GM21786 (cell line): ENCODE measurements at regions not wholly inside any gene's neighbourhood (a gene's known extent, or its start where the extent isn't known, plus 50 kb on each side); places are given as distances from the start of the nearest gene placed in this dataset.
"Not testable (repeated sequence)": the region's sequence is repeated elsewhere in the genome, so short reads cannot be mapped to it uniquely, and the experiment has no call there.

ENCODE experiments used
- ATAC-seq: cut with Tn5 transposase; IDR thresholded peaks from one replicate; pipeline ENCODE4 v1.9.1; 2021; ENCODE audit not compliant: unreplicated experiment

DNA sequence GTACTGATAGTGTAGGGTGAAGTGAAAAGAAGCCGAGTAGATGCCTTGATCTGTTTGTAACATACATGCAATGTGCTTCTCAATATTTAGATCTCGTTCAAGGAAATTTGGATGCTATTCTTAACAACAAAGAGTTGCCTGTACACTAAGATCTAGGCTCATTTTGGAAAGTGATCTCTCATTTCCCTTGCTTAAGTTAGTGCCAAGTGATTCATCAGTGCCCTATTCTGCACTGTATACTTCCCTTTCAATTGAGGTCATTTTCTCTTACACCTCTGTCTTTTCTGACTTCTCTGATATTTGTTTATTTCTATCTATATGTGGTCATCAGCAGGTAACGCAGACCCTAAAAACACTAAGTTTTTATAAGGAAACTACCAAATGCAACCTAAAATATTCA is 528.6 kb upstream of the PTPRD start:
- no peak for ATAC-seq

GRCh38 chr9:11142965-11143738 is 530.4 kb upstream of the PTPRD start:
- ATAC-seq, result no peak

DNA sequence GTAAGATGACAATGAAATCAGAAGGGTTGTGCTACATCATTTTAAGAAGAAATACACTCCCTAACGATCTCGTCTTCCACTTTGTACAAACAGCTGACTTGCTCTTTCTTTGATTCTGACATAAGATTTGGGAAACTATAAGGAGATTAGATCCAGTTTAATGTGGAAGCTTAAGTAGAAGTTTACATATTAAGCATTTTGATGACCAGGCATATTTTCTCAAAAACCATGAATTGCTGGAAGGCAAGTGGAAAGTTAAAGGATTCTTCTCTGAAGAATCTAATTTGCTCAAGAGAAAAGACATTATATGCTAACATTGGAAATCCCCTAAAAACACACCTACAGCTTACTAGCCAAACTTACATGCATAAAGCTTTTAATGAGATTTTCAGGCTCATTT is 531.9 kb upstream of the PTPRD start:
- ATAC-seq, result no peak

DNA sequence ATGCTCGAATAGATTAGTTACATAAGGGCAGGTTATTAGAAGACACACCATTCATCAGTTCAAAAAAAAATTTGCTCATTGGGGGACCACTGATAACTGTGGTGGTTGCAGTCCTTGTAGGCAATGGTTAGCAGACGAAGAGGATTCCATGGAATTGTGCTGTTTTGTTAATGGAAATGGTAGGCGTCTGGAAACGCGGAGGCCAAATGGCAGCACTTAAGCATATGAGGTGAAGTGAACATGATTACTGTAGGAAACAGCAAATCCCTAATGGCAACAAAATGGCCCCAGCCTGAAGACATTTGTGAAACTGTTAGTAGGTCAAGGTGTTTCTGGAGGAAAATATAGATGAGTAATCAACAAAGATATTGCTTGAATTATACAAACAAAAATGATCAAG is 535.4 kb upstream of the PTPRD start:
- no peak for ATAC-seq

- ATAC-seq, result no peak
Measured at GRCh38 chr9:11149065-11149464, 536.3 kb upstream of the PTPRD start.

- ATAC-seq, result no peak
Measured at GRCh38 chr9:11158063-11158462, 545.3 kb upstream of the PTPRD start.

DNA sequence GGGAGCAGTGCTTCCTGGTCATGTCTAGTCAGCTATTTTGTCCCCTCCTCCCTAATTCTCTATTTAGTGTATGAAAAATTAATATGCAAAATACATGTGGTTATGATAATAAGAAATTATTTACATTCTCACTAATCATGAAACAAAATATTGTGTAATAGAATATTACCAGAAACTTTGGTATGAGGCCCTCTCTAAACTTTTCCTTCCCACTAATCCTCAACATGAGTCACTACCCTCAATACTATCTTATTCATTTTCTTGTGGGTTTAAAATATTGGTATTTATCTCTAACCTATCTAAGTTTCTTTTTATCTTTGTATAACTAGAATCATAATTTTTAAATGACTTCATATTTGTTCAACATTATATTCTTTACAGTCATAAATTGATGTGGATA is 545.9 kb upstream of the PTPRD start:
- no peak for ATAC-seq

GRCh38 chr9:11159318-11159862 is 546.6 kb upstream of the PTPRD start:
- ATAC-seq, result no peak

- ATAC-seq, result no peak
Measured at GRCh38 chr9:11163843-11164242, 551.0 kb upstream of the PTPRD start.

- ATAC-seq, result no peak
Measured at GRCh38 chr9:11182001-11182400, 569.2 kb upstream of the PTPRD start.

- no peak for ATAC-seq
Measured at GRCh38 chr9:11190719-11191118, 577.9 kb upstream of the PTPRD start.

- ATAC-seq, result no peak
Measured at GRCh38 chr9:11192993-11193392, 580.2 kb upstream of the PTPRD start.

GRCh38 chr9:11194246-11194645 is 581.4 kb upstream of the PTPRD start:
- no peak for ATAC-seq

GRCh38 chr9:11196840-11197365 is 584.1 kb upstream of the PTPRD start:
- ATAC-seq, result not testable (repeated sequence)

DNA sequence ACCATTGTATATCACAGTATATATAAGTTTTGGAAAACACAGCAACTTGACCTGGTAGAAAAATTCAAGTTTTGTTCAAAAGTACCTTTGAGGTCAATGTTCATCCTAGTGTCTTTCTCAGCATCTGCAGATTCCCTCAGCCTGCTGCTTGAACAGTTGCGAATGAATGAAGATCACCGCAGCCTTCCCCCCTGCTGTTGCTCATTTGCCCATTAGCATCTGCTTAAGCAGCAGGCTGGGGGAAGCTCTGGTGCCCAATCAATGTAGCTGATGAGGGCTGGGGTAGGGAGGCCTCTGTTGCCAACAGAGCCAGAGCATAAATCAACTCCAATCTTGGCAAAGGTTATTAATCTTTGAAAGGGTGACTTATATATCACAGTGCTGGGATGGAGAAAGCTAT is 586.5 kb upstream of the PTPRD start:
- no peak for ATAC-seq

GRCh38 chr9:11204521-11204920 is 591.7 kb upstream of the PTPRD start:
- ATAC-seq, result no peak

DNA sequence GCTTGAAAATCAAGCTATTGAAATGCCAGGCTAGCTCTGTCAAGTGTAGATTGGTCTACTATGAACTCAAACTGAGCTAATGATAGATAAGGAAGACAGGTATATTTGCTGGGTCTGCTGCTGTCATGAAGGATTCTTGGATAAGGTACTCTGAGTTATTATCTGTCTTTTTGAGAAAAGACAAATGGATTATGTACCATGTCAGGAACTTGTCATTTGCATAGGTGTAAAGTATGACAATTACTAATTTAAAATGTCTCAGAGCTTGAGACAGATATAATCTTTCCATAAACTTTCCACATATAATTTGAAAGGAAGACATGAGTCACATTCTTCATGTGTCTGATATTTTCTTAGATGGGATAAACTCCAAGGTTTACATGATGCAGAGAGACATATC is 594.1 kb upstream of the PTPRD start:
- no peak for ATAC-seq

DNA sequence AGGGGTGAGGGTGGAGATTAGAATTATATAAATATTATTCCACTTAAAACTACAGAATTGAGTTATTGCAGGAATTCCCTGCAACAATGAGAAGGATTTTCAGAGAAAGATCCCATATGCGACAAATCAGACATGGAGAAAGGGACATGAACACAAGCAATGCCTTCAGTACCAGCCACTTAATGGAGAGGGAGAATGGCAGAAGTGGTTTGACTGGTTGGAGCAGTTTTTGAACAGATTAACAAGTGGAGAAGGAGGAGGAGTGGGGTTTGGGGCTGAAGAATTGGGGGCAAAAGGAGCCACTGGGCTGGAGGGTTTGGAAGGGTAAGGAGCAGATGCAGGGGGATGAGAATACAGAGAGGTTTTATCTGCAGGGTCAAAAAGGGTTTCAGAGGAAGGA is 620.9 kb upstream of the PTPRD start:
- no peak for ATAC-seq

GRCh38 chr9:11235061-11235460 is 622.3 kb upstream of the PTPRD start:
- no peak for ATAC-seq

GRCh38 chr9:11241779-11242178 is 629.0 kb upstream of the PTPRD start:
- ATAC-seq, result no peak

GRCh38 chr9:11257992-11258391 is 645.2 kb upstream of the PTPRD start:
- no peak for ATAC-seq

GRCh38 chr9:11269036-11269435 is 656.2 kb upstream of the PTPRD start:
- no peak for ATAC-seq
